ENCODE measurements at regions not wholly inside any gene's neighbourhood (a gene's known extent, or its start where the extent isn't known, plus 50 kb on each side); places are given as distances from the start of the nearest gene placed in this dataset.

DNA sequence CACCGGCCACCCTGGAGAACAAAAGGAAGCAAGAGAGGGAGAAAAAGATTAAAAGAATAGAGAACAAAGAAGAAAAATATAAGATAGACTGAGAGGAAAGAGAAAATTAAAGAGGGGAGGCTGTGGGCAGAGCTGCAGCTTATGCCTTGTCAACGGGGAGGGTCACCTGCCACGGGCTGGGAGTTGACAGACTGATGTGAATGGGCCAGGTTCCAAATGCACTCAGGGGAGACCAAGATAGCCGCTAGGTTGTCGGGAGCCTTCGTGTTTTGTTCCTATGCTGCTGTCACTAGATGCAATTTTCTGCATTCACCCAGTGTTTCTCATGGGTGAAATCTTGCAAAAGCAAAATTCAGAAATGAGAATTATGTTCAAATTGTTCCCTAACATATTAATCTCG is 119.6 kb upstream of the MTHFD1L start:
- DNase-seq (ENCODE audit: low spot score) (no peak), ATAC-seq (no peak)
- H3K9me3 Mint-ChIP-seq = no peaks in the 10 kb centered on the region
- ChIA-PET CTCF (no interaction called here), POLR2A (no interaction called here)
- H3K27ac Mint-ChIP-seq = no peak overlapping the region
- H3K4me3 Mint-ChIP-seq = no peak overlapping the region
- H3K36me3 Mint-ChIP-seq = no peaks in the 10 kb centered on the region
- no peaks in the 10 kb centered on the region for H3K4me1 Mint-ChIP-seq
- H3K27me3 Mint-ChIP-seq (ENCODE audit: low read depth) = no peaks in the 10 kb centered on the region
- TF ChIP-seq, protein P1, sequence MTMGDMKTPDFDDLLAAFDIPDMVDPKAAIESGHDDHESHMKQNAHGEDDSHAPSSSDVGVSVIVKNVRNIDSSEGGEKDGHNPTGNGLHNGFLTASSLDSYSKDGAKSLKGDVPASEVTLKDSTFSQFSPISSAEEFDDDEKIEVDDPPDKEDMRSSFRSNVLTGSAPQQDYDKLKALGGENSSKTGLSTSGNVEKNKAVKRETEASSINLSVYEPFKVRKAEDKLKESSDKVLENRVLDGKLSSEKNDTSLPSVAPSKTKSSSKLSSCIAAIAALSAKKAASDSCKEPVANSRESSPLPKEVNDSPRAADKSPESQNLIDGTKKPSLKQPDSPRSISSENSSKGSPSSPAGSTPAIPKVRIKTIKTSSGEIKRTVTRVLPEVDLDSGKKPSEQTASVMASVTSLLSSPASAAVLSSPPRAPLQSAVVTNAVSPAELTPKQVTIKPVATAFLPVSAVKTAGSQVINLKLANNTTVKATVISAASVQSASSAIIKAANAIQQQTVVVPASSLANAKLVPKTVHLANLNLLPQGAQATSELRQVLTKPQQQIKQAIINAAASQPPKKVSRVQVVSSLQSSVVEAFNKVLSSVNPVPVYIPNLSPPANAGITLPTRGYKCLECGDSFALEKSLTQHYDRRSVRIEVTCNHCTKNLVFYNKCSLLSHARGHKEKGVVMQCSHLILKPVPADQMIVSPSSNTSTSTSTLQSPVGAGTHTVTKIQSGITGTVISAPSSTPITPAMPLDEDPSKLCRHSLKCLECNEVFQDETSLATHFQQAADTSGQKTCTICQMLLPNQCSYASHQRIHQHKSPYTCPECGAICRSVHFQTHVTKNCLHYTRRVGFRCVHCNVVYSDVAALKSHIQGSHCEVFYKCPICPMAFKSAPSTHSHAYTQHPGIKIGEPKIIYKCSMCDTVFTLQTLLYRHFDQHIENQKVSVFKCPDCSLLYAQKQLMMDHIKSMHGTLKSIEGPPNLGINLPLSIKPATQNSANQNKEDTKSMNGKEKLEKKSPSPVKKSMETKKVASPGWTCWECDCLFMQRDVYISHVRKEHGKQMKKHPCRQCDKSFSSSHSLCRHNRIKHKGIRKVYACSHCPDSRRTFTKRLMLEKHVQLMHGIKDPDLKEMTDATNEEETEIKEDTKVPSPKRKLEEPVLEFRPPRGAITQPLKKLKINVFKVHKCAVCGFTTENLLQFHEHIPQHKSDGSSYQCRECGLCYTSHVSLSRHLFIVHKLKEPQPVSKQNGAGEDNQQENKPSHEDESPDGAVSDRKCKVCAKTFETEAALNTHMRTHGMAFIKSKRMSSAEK (CRISPR knock-in tag; IDR thresholded peaks at IDR 0.05; ENCODE audit: borderline replicate concordance) = no peak
- TF ChIP-seq ZNF416 (CRISPR knock-in tag; IDR thresholded peaks at IDR 0.05) (no peak), SMAD3 (CRISPR knock-in tag; IDR thresholded peaks at IDR 0.05; ENCODE audit: borderline replicate concordance) (no peak), FOXJ3 (CRISPR knock-in tag; IDR thresholded peaks at IDR 0.05; ENCODE audit: borderline replicate concordance) (no peak), ZMAT4 (CRISPR knock-in tag; IDR thresholded peaks at IDR 0.05) (no peak), JAZF1 (CRISPR knock-in tag; IDR thresholded peaks at IDR 0.05) (no peak), TCF7 (CRISPR knock-in tag; IDR thresholded peaks at IDR 0.05; ENCODE audit: low read depth) (no peak), ZSCAN18 (CRISPR knock-in tag; IDR thresholded peaks at IDR 0.05) (no peak), ZNF317 (CRISPR knock-in tag; IDR thresholded peaks at IDR 0.05; ENCODE audit: borderline replicate concordance, low read depth) (no peak), MXD4 (CRISPR knock-in tag; IDR thresholded peaks at IDR 0.05; ENCODE audit: borderline replicate concordance) (no peak), RORB (CRISPR knock-in tag; IDR thresholded peaks at IDR 0.05) (no peak), PRRX2 (CRISPR knock-in tag; IDR thresholded peaks at IDR 0.05) (no peak), ATF1 (CRISPR knock-in tag; IDR thresholded peaks at IDR 0.05) (no peak), SMAD4 (CRISPR knock-in tag; IDR thresholded peaks at IDR 0.05) (no peak), GABPB1 (CRISPR knock-in tag; IDR thresholded peaks at IDR 0.05) (no peak)
- TF ChIP-seq, protein P2, sequence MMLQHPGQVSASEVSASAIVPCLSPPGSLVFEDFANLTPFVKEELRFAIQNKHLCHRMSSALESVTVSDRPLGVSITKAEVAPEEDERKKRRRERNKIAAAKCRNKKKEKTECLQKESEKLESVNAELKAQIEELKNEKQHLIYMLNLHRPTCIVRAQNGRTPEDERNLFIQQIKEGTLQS (CRISPR knock-in tag; conservative IDR thresholded peaks at IDR 0.05) = no peak
- TF ChIP-seq, protein P3, sequence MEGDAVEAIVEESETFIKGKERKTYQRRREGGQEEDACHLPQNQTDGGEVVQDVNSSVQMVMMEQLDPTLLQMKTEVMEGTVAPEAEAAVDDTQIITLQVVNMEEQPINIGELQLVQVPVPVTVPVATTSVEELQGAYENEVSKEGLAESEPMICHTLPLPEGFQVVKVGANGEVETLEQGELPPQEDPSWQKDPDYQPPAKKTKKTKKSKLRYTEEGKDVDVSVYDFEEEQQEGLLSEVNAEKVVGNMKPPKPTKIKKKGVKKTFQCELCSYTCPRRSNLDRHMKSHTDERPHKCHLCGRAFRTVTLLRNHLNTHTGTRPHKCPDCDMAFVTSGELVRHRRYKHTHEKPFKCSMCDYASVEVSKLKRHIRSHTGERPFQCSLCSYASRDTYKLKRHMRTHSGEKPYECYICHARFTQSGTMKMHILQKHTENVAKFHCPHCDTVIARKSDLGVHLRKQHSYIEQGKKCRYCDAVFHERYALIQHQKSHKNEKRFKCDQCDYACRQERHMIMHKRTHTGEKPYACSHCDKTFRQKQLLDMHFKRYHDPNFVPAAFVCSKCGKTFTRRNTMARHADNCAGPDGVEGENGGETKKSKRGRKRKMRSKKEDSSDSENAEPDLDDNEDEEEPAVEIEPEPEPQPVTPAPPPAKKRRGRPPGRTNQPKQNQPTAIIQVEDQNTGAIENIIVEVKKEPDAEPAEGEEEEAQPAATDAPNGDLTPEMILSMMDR (IDR thresholded peaks at IDR 0.05) = no peak
- TF ChIP-seq, protein P4, sequence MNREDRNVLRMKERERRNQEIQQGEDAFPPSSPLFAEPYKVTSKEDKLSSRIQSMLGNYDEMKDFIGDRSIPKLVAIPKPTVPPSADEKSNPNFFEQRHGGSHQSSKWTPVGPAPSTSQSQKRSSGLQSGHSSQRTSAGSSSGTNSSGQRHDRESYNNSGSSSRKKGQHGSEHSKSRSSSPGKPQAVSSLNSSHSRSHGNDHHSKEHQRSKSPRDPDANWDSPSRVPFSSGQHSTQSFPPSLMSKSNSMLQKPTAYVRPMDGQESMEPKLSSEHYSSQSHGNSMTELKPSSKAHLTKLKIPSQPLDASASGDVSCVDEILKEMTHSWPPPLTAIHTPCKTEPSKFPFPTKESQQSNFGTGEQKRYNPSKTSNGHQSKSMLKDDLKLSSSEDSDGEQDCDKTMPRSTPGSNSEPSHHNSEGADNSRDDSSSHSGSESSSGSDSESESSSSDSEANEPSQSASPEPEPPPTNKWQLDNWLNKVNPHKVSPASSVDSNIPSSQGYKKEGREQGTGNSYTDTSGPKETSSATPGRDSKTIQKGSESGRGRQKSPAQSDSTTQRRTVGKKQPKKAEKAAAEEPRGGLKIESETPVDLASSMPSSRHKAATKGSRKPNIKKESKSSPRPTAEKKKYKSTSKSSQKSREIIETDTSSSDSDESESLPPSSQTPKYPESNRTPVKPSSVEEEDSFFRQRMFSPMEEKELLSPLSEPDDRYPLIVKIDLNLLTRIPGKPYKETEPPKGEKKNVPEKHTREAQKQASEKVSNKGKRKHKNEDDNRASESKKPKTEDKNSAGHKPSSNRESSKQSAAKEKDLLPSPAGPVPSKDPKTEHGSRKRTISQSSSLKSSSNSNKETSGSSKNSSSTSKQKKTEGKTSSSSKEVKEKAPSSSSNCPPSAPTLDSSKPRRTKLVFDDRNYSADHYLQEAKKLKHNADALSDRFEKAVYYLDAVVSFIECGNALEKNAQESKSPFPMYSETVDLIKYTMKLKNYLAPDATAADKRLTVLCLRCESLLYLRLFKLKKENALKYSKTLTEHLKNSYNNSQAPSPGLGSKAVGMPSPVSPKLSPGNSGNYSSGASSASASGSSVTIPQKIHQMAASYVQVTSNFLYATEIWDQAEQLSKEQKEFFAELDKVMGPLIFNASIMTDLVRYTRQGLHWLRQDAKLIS (CRISPR knock-in tag; IDR thresholded peaks at IDR 0.05; ENCODE audit: borderline replicate concordance) = no peak
- TF ChIP-seq, protein P5, sequence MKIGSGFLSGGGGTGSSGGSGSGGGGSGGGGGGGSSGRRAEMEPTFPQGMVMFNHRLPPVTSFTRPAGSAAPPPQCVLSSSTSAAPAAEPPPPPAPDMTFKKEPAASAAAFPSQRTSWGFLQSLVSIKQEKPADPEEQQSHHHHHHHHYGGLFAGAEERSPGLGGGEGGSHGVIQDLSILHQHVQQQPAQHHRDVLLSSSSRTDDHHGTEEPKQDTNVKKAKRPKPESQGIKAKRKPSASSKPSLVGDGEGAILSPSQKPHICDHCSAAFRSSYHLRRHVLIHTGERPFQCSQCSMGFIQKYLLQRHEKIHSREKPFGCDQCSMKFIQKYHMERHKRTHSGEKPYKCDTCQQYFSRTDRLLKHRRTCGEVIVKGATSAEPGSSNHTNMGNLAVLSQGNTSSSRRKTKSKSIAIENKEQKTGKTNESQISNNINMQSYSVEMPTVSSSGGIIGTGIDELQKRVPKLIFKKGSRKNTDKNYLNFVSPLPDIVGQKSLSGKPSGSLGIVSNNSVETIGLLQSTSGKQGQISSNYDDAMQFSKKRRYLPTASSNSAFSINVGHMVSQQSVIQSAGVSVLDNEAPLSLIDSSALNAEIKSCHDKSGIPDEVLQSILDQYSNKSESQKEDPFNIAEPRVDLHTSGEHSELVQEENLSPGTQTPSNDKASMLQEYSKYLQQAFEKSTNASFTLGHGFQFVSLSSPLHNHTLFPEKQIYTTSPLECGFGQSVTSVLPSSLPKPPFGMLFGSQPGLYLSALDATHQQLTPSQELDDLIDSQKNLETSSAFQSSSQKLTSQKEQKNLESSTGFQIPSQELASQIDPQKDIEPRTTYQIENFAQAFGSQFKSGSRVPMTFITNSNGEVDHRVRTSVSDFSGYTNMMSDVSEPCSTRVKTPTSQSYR (CRISPR knock-in tag; IDR thresholded peaks at IDR 0.05) = no peak
